UCSD-AML1 (cell line): ENCODE measurements at regions not wholly inside any gene's neighbourhood (a gene's known extent, or its start where the extent isn't known, plus 50 kb on each side); places are given as distances from the start of the nearest gene placed in this dataset.
"Not testable (repeated sequence)": the region's sequence is repeated elsewhere in the genome, so short reads cannot be mapped to it uniquely, and the experiment has no call there.

Source experiments
- DNase-seq: peaks from one replicate; lab custom pipeline; 2025; ENCODE audit not compliant: unreplicated experiment; lab: John Stamatoyannopoulos, UW

- DNase-seq, result no peak
These were observed 90.9 kb upstream of the MDM1 start for GRCh38 chr12:68422956-68423574.

GRCh38 chr12:68425998-68426397 is 93.8 kb upstream of the MDM1 start:
- DNase-seq, result no peak

- no peak for DNase-seq
These were observed 96.0 kb upstream of the MDM1 start for GRCh38 chr12:68428211-68428610.

GRCh38 chr12:68428724-68429501 is 96.8 kb upstream of the MDM1 start:
- DNase-seq, result no peak

GRCh38 chr12:68429696-68430095 is 97.5 kb upstream of the MDM1 start:
- no peak for DNase-seq

- DNase-seq, result no peak
These were observed 99.6 kb upstream of the MDM1 start for GRCh38 chr12:68431786-68432185.

- DNase-seq, result no peak
These were observed 100.5 kb upstream of the MDM1 start for GRCh38 chr12:68432622-68433021.

- DNase-seq, result no peak
These were observed 102.5 kb upstream of the MDM1 start for GRCh38 chr12:68434391-68435298.

- no peak for DNase-seq
These were observed 103.1 kb upstream of the MDM1 start for GRCh38 chr12:68435299-68435637.

- DNase-seq, result no peak
These were observed 103.7 kb upstream of the MDM1 start for GRCh38 chr12:68435816-68436215.

- DNase-seq, result no peak
These were observed 106.4 kb upstream of the MDM1 start for GRCh38 chr12:68438601-68439000.

- DNase-seq, result no peak
These were observed 107.3 kb upstream of the MDM1 start for GRCh38 chr12:68439368-68440045.

- DNase-seq, result no peak
These were observed 108.0 kb upstream of the MDM1 start for GRCh38 chr12:68440068-68440581.

GRCh38 chr12:68441167-68441566 is 109.0 kb upstream of the MDM1 start:
- DNase-seq, result no peak

- not testable (repeated sequence) for DNase-seq
These were observed 110.3 kb upstream of the MDM1 start for GRCh38 chr12:68442353-68442972.

- not testable (repeated sequence) for DNase-seq
These were observed 111.5 kb upstream of the MDM1 start for GRCh38 chr12:68443695-68444094.

- DNase-seq, result no peak
These were observed 113.7 kb upstream of the MDM1 start for GRCh38 chr12:68445824-68446223.

GRCh38 chr12:68446384-68446783 is 114.2 kb upstream of the MDM1 start:
- no peak for DNase-seq

GRCh38 chr12:68446901-68447796 is 115.0 kb upstream of the MDM1 start:
- DNase-seq, result no peak
